A549 (cell line): ENCODE measurements at regions not wholly inside any gene's neighbourhood (a gene's known extent, or its start where the extent isn't known, plus 50 kb on each side); places are given as distances from the start of the nearest gene placed in this dataset.

Experiments
- ESRRA ChIP-seq: fragments of 150-350 bp; IDR thresholded peaks from 2 replicates; pipeline ENCODE4 v1.6.1; 2014; ENCODE audit warnings: mild to moderate bottlenecking, low read length, borderline replicate concordance
- FOSL2 ChIP-seq, 2 experiments: fragments of 450-650 bp in 1 of 2; fragments of >200 bp in 1 of 2; sonication (Bioruptor Twin) in 1 of 2; formaldehyde crosslinking; IDR thresholded peaks; 2 replicates each; pipeline versions ENCODE4 v1.5.0 to v1.6.1; 2016 to 2020; ENCODE audit warnings: mild to moderate bottlenecking in 1 of 2, moderate library complexity in 1 of 2
- KDM1A ChIP-seq: fragments of 200-600 bp; sonication (generic); IDR thresholded peaks from 2 replicates; pipeline ENCODE4 v1.6.1; 2016; ENCODE audit warnings: low read depth, mild to moderate bottlenecking
- MYC ChIP-seq: IDR thresholded peaks from 2 replicates; pipeline ENCODE4 v1.6.1; 2012; ENCODE audit warnings: mild to moderate bottlenecking, inconsistent platforms, low read length, improper control_type of control experiment, borderline replicate concordance
- PBX3 ChIP-seq: IDR thresholded peaks from 2 replicates; pipeline ENCODE4 v1.6.1; 2012
- POLR2A ChIP-seq: IDR thresholded peaks from 2 replicates; pipeline ENCODE4 v1.6.1; 2012; ENCODE audit warnings: mild to moderate bottlenecking, low read length
- SMC3 ChIP-seq: fragments of >200 bp; sonication (Bioruptor Twin); formaldehyde crosslinking; IDR thresholded peaks from 3 replicates; pipeline ENCODE4 v1.6.1; 2018; ENCODE audit warnings: inconsistent platforms
- SREBF2 ChIP-seq: fragments of 450-650 bp; IDR thresholded peaks from 2 replicates; pipeline ENCODE4 v1.6.1; 2014; ENCODE audit warnings: mild to moderate bottlenecking, moderate library complexity
- TF ChIP-seq, protein P1 (sequence below): fragments of 450-650 bp; IDR thresholded peaks from 2 replicates; pipeline ENCODE4 v1.6.1; 2014; ENCODE audit warnings: antibody characterized with exemption
- TF ChIP-seq, protein P2 (sequence below): fragments of >200 bp; sonication (Bioruptor Twin); formaldehyde crosslinking; IDR thresholded peaks from 3 replicates; pipeline ENCODE4 v1.5.1; 2016

- TF ChIP-seq, protein P1, sequence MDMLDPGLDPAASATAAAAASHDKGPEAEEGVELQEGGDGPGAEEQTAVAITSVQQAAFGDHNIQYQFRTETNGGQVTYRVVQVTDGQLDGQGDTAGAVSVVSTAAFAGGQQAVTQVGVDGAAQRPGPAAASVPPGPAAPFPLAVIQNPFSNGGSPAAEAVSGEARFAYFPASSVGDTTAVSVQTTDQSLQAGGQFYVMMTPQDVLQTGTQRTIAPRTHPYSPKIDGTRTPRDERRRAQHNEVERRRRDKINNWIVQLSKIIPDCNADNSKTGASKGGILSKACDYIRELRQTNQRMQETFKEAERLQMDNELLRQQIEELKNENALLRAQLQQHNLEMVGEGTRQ = peak; percentile 85
- TF ChIP-seq, protein P2, sequence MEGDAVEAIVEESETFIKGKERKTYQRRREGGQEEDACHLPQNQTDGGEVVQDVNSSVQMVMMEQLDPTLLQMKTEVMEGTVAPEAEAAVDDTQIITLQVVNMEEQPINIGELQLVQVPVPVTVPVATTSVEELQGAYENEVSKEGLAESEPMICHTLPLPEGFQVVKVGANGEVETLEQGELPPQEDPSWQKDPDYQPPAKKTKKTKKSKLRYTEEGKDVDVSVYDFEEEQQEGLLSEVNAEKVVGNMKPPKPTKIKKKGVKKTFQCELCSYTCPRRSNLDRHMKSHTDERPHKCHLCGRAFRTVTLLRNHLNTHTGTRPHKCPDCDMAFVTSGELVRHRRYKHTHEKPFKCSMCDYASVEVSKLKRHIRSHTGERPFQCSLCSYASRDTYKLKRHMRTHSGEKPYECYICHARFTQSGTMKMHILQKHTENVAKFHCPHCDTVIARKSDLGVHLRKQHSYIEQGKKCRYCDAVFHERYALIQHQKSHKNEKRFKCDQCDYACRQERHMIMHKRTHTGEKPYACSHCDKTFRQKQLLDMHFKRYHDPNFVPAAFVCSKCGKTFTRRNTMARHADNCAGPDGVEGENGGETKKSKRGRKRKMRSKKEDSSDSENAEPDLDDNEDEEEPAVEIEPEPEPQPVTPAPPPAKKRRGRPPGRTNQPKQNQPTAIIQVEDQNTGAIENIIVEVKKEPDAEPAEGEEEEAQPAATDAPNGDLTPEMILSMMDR = no peak
- TF ChIP-seq FOSL2 (IDR thresholded peaks at IDR 0.05) = no peak
- TF ChIP-seq FOSL2 (CRISPR knock-in tag; IDR thresholded peaks at IDR 0.05) = no peak
- TF ChIP-seq KDM1A = no peak
- TF ChIP-seq SMC3 = no peak
- TF ChIP-seq PBX3 = no peak
- TF ChIP-seq POLR2A = no peak
- TF ChIP-seq SREBF2 = no peak
- TF ChIP-seq MYC = no peak
- TF ChIP-seq ESRRA = no peak
These were observed 295.1 kb upstream of the SFSWAP start for GRCh38 chr12:131415781-131416180.
